Effector CD8-positive, alpha-beta T cell (primary cell): ENCODE measurements at regions not wholly inside any gene's neighbourhood (a gene's known extent, or its start where the extent isn't known, plus 50 kb on each side); places are given as distances from the start of the nearest gene placed in this dataset.
"Not testable (repeated sequence)": the region's sequence is repeated elsewhere in the genome, so short reads cannot be mapped to it uniquely, and the experiment has no call there.

Source experiments
- DNase-seq: peaks from one replicate; lab custom pipeline; 2025; lab: John Stamatoyannopoulos, UW

GRCh38 chr1:228669242-228669585 is 66.1 kb upstream of the RHOU start:
- DNase-seq, result no peak

DNA sequence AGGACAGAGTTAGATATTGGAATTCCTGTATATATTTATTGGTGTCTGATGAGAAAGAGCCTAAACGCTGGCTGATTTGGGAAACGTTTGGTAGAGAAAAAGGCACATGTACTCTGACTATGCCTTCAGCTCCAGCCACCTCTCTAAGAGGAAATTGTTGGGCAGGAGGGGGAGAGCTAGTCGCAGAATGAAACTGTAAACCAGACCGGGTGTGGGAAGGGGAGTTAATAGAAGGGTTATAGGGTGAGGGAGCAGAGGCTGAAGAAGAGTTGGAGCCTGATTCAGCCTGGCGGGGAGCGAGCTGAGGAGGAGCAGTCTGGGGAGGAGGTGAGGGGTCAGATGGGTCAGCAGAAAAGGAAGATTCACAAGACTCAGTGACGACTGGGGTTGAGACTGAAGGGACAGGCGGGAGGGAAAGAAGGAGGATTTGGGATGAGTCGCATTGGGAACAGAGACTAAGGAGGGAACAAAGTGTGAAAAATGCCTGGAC is 54.2 kb upstream of the RHOU start:
- not testable (repeated sequence) for DNase-seq

- DNase-seq, result no peak
Measured at GRCh38 chr1:228683428-228683827, 51.9 kb upstream of the RHOU start.

GRCh38 chr1:228684607-228685006 is 50.7 kb upstream of the RHOU start:
- DNase-seq, result no peak

- DNase-seq, result no peak
Measured at GRCh38 chr1:228685081-228685660, 50.1 kb upstream of the RHOU start.
